Heart left ventricle (tissue), 16 donors: ENCODE measurements at regions not wholly inside any gene's neighbourhood (a gene's known extent, or its start where the extent isn't known, plus 50 kb on each side); places are given as distances from the start of the nearest gene placed in this dataset.

Experiments
- ATAC-seq, 4 donors: fragments of 200-7000 bp; cut with Tn5 transposase; one replicate each; pipeline ENCODE4 v1.9.1; 2020 to 2022; ENCODE audit warnings: moderate library complexity in 4 of 4, mild to moderate bottlenecking in 3 of 4, moderate number of reproducible peaks in 1 of 4
- DNase-seq, 5 donors: peaks; one replicate each; pipeline ENCODE4 v3.0.0-alpha.2; 2020
- H3K27ac ChIP-seq, 12 donors: fragments of 200-600 bp; sonication (generic) in 4 of 12; one replicate each; pipeline versions ENCODE4 v1.5.0 to v1.8.0; 2016 to 2022; ENCODE audit warnings: mild to moderate bottlenecking in 2 of 12
- H3K27me3 ChIP-seq, 9 donors: fragments of 200-600 bp; sonication (generic) in 2 of 9; one replicate each; pipeline versions ENCODE4 v1.5.1 to v1.8.0; 2016 to 2022; ENCODE audit warnings: mild to moderate bottlenecking in 3 of 9
- H3K36me3 ChIP-seq, 9 donors: fragments of 200-600 bp; sonication (generic) in 2 of 9; one replicate each; pipeline versions ENCODE4 v1.5.0 to v1.8.0; 2018 to 2022; ENCODE audit warnings: mild to moderate bottlenecking in 2 of 9
- H3K4me1 ChIP-seq, 12 donors: fragments of 200-600 bp; sonication (generic) in 4 of 12; one replicate each; pipeline versions ENCODE4 v1.5.0 to v1.8.0; 2016 to 2022; ENCODE audit warnings: mild to moderate bottlenecking in 3 of 12
- H3K4me3 ChIP-seq, 12 donors: fragments of 200-600 bp; sonication (generic) in 4 of 12; one replicate each; pipeline versions ENCODE4 v1.5.0 to v1.8.0; 2017 to 2022; ENCODE audit warnings: mild to moderate bottlenecking in 9 of 12, moderate library complexity in 4 of 12
- H3K9me3 ChIP-seq, 12 donors: fragments of 200-600 bp; sonication (generic) in 4 of 12; one replicate each; pipeline versions ENCODE4 v1.5.0 to v1.8.0; 2016 to 2022; ENCODE audit warnings: mild to moderate bottlenecking in 1 of 12
- CTCF ChIP-seq, 12 donors: fragments of 200-600 bp; sonication (generic) in 4 of 12; IDR thresholded peaks; one replicate each; pipeline versions ENCODE4 v1.5.0 to v1.8.0; 2018 to 2022; ENCODE audit warnings: antibody characterized with exemption in 12 of 12, mild to moderate bottlenecking in 5 of 12
- POLR2A ChIP-seq, 2 donors: fragments of 450-650 bp; IDR thresholded peaks; one replicate each; pipeline ENCODE4 v1.6.1; 2017; ENCODE audit warnings: antibody characterized with exemption in 2 of 2, mild to moderate bottlenecking in 2 of 2, moderate library complexity in 2 of 2
- WGBS, 4 donors: extraction: QIAGEN DNeasy Blood & Tissue Kit in 2 of 4; methylation state at CpG; one replicate each; pipeline versions ENCODE4 v1.1.5 to v1.1.7; 2013 to 2018; 5-methylcytosine and 5-hydroxymethylcytosine counted together
- intact Hi-C, 10 donors: fragments of 100-400 bp; cut with DNase I; formaldehyde crosslinking; loops; one replicate each; pipeline versions ENCODE4 v1.11.1 to v1.14.2; 2022
- donor health status: ischemic (EF 13 %, LVEDD 7.1; RV severe dilation, severe dysfunction).
- donor health status: healthy with polysubstance abuse.
- donor health status: DM: no; HTN: yes; CAD: no.
- donor health status: DM: no; HTN: no; CAD: no.
- donor health status: ischemic (EF 25% LVEDD 6.9; RV normal size, moderate dysfunction).
- donor health status: ischemic (EF 25% LVEDD 5.7; RV mildly dilated, moderate dysfunction).
- donor health status: healthy.
- donor health status: DM: yes; HTN: yes; CAD: no.
- donor health status: ischemic (EF 35%, LVEDD 5.7; RV mildly dilated, moderate dysfunction).
- donor health status: nonischemic (EF 11% LVEDD 7.7; RV severe dilation, severe dysfunction).
- donor health status: DM: yes; HTN: yes; CAD: no.
- donor health status: PGD.
- donor health status: ischemic (EF 29% LVEDD 5.4; RV normal size, mild dysfunction).
- donor health status: nonischemic (EF 23%, LVEDD 6.1; RV moderate dilation, normal function).

GRCh38 chr2:20107352-20107751 is 55.9 kb upstream of the LAPTM4A start:
- no peak overlapping the region for H3K27ac ChIP-seq
- TF ChIP-seq CTCF (IDR thresholded peaks at IDR 0.05) = no peak
- TF ChIP-seq POLR2A (IDR thresholded peaks at IDR 0.05) = no peak
- WGBS, 4 donors = 81 to 96% (median 91%) methylated on average over 11 of the region's 11 CpGs

GRCh38 chr2:20106746-20107145 is 55.3 kb upstream of the LAPTM4A start:
- H3K4me1 ChIP-seq = peaks cover 0 to 7% (median 0%) of the 10 kb centered on the region in 12 donors
- peaks cover 0 to 12% (median 3%) of the 10 kb centered on the region in 12 donors for H3K9me3 ChIP-seq
- TF ChIP-seq POLR2A (IDR thresholded peaks at IDR 0.05) (no peak), CTCF (IDR thresholded peaks at IDR 0.05) (peak; percentile 30 to 68 (median 50))
- H3K27me3 ChIP-seq = peaks cover 0 to 15% (median 4%) of the 10 kb centered on the region in 9 donors
- ATAC-seq (peak; percentile 45 to 73 (median 69)), DNase-seq (peak; percentile 45 to 83 (median 50))
- H3K36me3 ChIP-seq = no peaks in the 10 kb centered on the region
- H3K4me3 ChIP-seq = peak overlapping the region in 9 of 12 donors; percentile 21 to 47 (median 29)
- no peak overlapping the region for H3K27ac ChIP-seq
- intact Hi-C loops = loop anchor here in 5 of 10 donors (5.0 to 10.0 kb wide), 3 partner anchors 118 to 538 kb away; partner anchors contain the start of gene SDC1 (in 4 of the 5)
- WGBS, 4 donors = 10 to 17% (median 10%) methylated on average over 25 to 34 of the region's 34 CpGs

More at GRCh38 chr2:20107352-20107751, 55.9 kb upstream of the LAPTM4A start:
- Histone ChIP-seq H3K9me3 (peaks cover 0 to 5% (median under 1%) of the 10 kb centered on the region in 12 donors), H3K4me1 (peaks cover 0 to 7% (median 0%) of the 10 kb centered on the region in 12 donors), H3K27me3 (peaks cover 0 to 15% (median 4%) of the 10 kb centered on the region in 9 donors), H3K36me3 (no peaks in the 10 kb centered on the region), H3K4me3 (peak overlapping the region in 2 of 12 donors; percentile 22 to 47)
- DNase-seq = no peak
- intact Hi-C loops = loop anchor here in 5 of 10 donors (5.0 to 10.0 kb wide), 3 partner anchors 117 to 537 kb away; partner anchors contain the start of gene SDC1 (in 4 of the 5)
- ATAC-seq = no peak

- no peak overlapping the region for H3K27ac ChIP-seq
- 68 to 73% (median 70%) methylated on average over 9 of the region's 9 CpGs for WGBS, 4 donors
- H3K36me3 ChIP-seq = no peaks in the 10 kb centered on the region
- peaks cover 0 to 18% (median 3%) of the 10 kb centered on the region in 12 donors for H3K9me3 ChIP-seq
- peaks cover 0 to 15% (median 4%) of the 10 kb centered on the region in 9 donors for H3K27me3 ChIP-seq
- intact Hi-C loops = loop anchor here in 5 of 10 donors (5.0 to 10.0 kb wide), 3 partner anchors 120 to 540 kb away; partner anchors contain the start of gene SDC1 (in 4 of the 5)
- DNase-seq (no peak), ATAC-seq (no peak)
- peaks cover 0 to 7% (median 0%) of the 10 kb centered on the region in 12 donors for H3K4me1 ChIP-seq
- TF ChIP-seq CTCF (IDR thresholded peaks at IDR 0.05) (no peak), POLR2A (IDR thresholded peaks at IDR 0.05) (no peak)
- no peak overlapping the region for H3K4me3 ChIP-seq
These were observed 53.6 kb upstream of the LAPTM4A start for GRCh38 chr2:20104900-20105545.

GRCh38 chr2:20103530-20103929 is 52.1 kb upstream of the LAPTM4A start:
- ATAC-seq = no peak
- Histone ChIP-seq H3K27me3 (peaks cover 0 to 15% (median 4%) of the 10 kb centered on the region in 9 donors), H3K36me3 (no peaks in the 10 kb centered on the region), H3K27ac (no peak overlapping the region), H3K4me3 (no peak overlapping the region), H3K4me1 (peaks cover 0 to 7% (median 0%) of the 10 kb centered on the region in 12 donors), H3K9me3 (peaks cover 0 to 18% (median 3%) of the 10 kb centered on the region in 12 donors)
- no peak for DNase-seq
- no peak for TF ChIP-seq CTCF (IDR thresholded peaks at IDR 0.05)
- no peak for TF ChIP-seq POLR2A (IDR thresholded peaks at IDR 0.05)
- intact Hi-C loops = loop anchor here in 4 of 10 donors (2.0 to 10.0 kb wide), 3 partner anchors 121 to 541 kb away; partner anchors contain the start of gene SDC1 (in 2 of the 4)
- WGBS, 4 donors = 70 to 90% (median 76%) methylated on average over 2 of the region's 2 CpGs
